ENCODE measurements at regions not wholly inside any gene's neighbourhood (a gene's known extent, or its start where the extent isn't known, plus 50 kb on each side); places are given as distances from the start of the nearest gene placed in this dataset.

DNA sequence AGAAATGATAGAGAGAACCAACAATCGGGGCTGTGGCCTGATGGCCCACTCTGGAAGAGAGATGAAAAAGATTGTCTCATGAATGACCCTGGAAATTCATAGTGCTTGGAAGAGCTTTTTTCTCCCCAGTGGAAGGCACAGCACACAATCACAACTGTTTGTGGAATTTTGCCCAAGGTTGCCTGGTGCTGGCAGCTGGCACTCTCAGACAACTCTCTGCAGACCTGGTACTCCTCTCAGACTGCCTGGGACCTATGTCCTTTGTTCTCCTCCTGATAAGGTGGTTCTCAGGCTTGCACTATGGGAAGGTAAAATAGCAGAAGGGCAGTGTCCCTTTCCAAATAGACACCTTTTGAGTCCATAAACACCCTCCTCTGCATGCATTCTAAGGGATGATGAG, 144.1 kb upstream of the SEL1L start:
- H3K9me2 ChIP-seq (ENCODE audit: insufficient read depth, low read length) = no peaks in the 10 kb centered on the region
- no peaks in the 10 kb centered on the region for H3K9me3 ChIP-seq (ENCODE audit: low read length)
- ChIA-PET CTCF (ENCODE audit: unreplicated experiment) (no interaction called here), POLR2A (interaction anchor here (0.5 kb wide), 1 partner anchor 15 kb away, joined by 3 read pairs; no protein-coding TSS in a partner anchor)
- no peak overlapping the region for H3K4me3 ChIP-seq (ENCODE audit: low read depth, low read length, poor library complexity, severe bottlenecking)
- TF ChIP-seq EZH2phosphoT487 (IDR thresholded peaks at IDR 0.05; ENCODE audit: borderline replicate concordance, low read depth, low read length) (no peak), CTCF (conservative IDR thresholded peaks at IDR 0.05; ENCODE audit: low read length) (no peak)
- H3K27ac ChIP-seq (ENCODE audit: low read depth, low read length, poor library complexity, severe bottlenecking) = no peak overlapping the region
- H3K4me1 ChIP-seq (ENCODE audit: insufficient read depth, low read length, poor library complexity, severe bottlenecking) = no peaks in the 10 kb centered on the region
- no peak overlapping the region for H3K4me2 ChIP-seq (ENCODE audit: low read length)
- H3K36me3 ChIP-seq (ENCODE audit: insufficient read depth, low read length) = no peaks in the 10 kb centered on the region
- DNase-seq (ENCODE audit: low spot score) = no peak
- no peak overlapping the region for H2AFZ ChIP-seq (ENCODE audit: low read length)
- H3K79me2 ChIP-seq (ENCODE audit: insufficient read depth, low read depth, low read length) = no peaks in the 10 kb centered on the region
- no TSS peak for BruUV-seq (replicated peaks)
- intact Hi-C loops (cut with micrococcal nuclease; ENCODE audit: unreplicated experiment) = no loop called here
- H4K20me1 ChIP-seq (ENCODE audit: insufficient read depth, low read length) = no peaks in the 10 kb centered on the region

- TF ChIP-seq CTCF (conservative IDR thresholded peaks at IDR 0.05; ENCODE audit: low read length) = no peak
- TF ChIP-seq EZH2phosphoT487 (IDR thresholded peaks at IDR 0.05; ENCODE audit: borderline replicate concordance, low read depth, low read length) = no peak
- Histone ChIP-seq H3K9me3 (ENCODE audit: low read length) (no peaks in the 10 kb centered on the region), H3K4me2 (ENCODE audit: low read length) (no peak overlapping the region), H4K20me1 (ENCODE audit: insufficient read depth, low read length) (no peaks in the 10 kb centered on the region), H3K27ac (ENCODE audit: low read depth, low read length, poor library complexity, severe bottlenecking) (no peak overlapping the region), H3K79me2 (ENCODE audit: insufficient read depth, low read depth, low read length) (no peaks in the 10 kb centered on the region), H3K36me3 (ENCODE audit: insufficient read depth, low read length) (no peaks in the 10 kb centered on the region), H2AFZ (ENCODE audit: low read length) (no peak overlapping the region), H3K4me3 (ENCODE audit: low read depth, low read length, poor library complexity, severe bottlenecking) (no peak overlapping the region), H3K4me1 (ENCODE audit: insufficient read depth, low read length, poor library complexity, severe bottlenecking) (no peaks in the 10 kb centered on the region), H3K9me2 (ENCODE audit: insufficient read depth, low read length) (no peaks in the 10 kb centered on the region)
- POLR2A ChIA-PET = no interaction called here
- intact Hi-C loops (cut with micrococcal nuclease; ENCODE audit: unreplicated experiment) = no loop called here
- no peak for DNase-seq (ENCODE audit: low spot score)
- no TSS peak for BruUV-seq (replicated peaks)
- CTCF ChIA-PET (ENCODE audit: unreplicated experiment) = no interaction called here
Observed at GRCh38 chr14:81679226-81679625, 145.6 kb upstream of the SEL1L start.

DNA sequence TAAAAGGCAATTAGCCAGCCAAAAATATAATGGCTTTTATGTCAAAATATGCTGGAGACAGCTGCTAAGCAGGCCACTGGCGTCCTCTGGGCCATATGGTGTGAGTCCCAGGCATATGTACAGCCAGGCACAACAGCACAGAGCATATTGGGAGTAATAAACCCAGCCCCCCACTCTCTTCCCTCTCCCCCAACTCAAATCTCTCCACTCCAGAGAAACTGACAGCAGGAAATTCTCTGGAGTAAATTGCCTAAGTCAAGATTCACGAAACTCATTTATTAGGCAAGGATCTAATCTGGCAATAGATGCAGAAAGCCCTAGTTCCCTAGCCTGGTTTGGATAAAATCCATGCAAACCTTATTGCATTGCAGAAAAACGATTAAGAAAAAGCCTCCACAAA, 147.9 kb upstream of the SEL1L start:
- no peak overlapping the region for H3K4me2 ChIP-seq (ENCODE audit: low read length)
- BruUV-seq (replicated peaks) = no TSS peak
- ChIA-PET POLR2A (no interaction called here), CTCF (ENCODE audit: unreplicated experiment) (no interaction called here)
- no peaks in the 10 kb centered on the region for H3K36me3 ChIP-seq (ENCODE audit: insufficient read depth, low read length)
- no peak for DNase-seq (ENCODE audit: low spot score)
- H2AFZ ChIP-seq (ENCODE audit: low read length) = no peak overlapping the region
- no peaks in the 10 kb centered on the region for H3K9me2 ChIP-seq (ENCODE audit: insufficient read depth, low read length)
- H3K4me1 ChIP-seq (ENCODE audit: insufficient read depth, low read length, poor library complexity, severe bottlenecking) = no peaks in the 10 kb centered on the region
- H4K20me1 ChIP-seq (ENCODE audit: insufficient read depth, low read length) = no peaks in the 10 kb centered on the region
- intact Hi-C loops (cut with micrococcal nuclease; ENCODE audit: unreplicated experiment) = no loop called here
- TF ChIP-seq EZH2phosphoT487 (IDR thresholded peaks at IDR 0.05; ENCODE audit: borderline replicate concordance, low read depth, low read length) = no peak
- TF ChIP-seq CTCF (conservative IDR thresholded peaks at IDR 0.05; ENCODE audit: low read length) = no peak
- H3K4me3 ChIP-seq (ENCODE audit: low read depth, low read length, poor library complexity, severe bottlenecking) = no peak overlapping the region
- no peaks in the 10 kb centered on the region for H3K9me3 ChIP-seq (ENCODE audit: low read length)
- no peak overlapping the region for H3K27ac ChIP-seq (ENCODE audit: low read depth, low read length, poor library complexity, severe bottlenecking)
- H3K79me2 ChIP-seq (ENCODE audit: insufficient read depth, low read depth, low read length) = no peaks in the 10 kb centered on the region

Measured in OCI-LY7 (cell line).